ENCODE measurements at regions not wholly inside any gene's neighbourhood (a gene's known extent, or its start where the extent isn't known, plus 50 kb on each side); places are given as distances from the start of the nearest gene placed in this dataset.
A peak's percentile ranks its signal among the peaks of the same experiment; 100 is the strongest.
"Not testable (repeated sequence)": the region's sequence is repeated elsewhere in the genome, so short reads cannot be mapped to it uniquely, and the experiment has no call there.

DNA sequence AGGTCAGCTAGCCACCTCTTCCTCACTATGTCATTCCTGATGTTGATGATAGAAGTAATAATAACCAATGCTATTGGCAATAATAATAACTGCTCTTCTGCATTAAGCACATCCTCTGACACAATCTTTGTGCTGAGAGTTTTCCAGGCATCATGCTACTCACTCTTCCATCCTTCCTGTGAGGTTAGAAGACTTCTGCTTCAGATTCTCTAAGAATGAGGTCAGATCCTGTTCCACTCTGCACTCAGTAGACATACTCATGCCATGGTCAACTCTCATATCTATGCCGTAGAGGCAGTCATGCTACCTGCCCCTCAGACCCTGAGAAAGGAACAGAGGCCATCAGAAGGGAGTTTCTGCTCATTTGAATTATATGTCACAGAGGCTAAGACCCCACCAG lies 98.1 kb upstream of the TOP1 start:
- DNase-seq (ENCODE audit: low read depth, low spot score), result no peak

DNA sequence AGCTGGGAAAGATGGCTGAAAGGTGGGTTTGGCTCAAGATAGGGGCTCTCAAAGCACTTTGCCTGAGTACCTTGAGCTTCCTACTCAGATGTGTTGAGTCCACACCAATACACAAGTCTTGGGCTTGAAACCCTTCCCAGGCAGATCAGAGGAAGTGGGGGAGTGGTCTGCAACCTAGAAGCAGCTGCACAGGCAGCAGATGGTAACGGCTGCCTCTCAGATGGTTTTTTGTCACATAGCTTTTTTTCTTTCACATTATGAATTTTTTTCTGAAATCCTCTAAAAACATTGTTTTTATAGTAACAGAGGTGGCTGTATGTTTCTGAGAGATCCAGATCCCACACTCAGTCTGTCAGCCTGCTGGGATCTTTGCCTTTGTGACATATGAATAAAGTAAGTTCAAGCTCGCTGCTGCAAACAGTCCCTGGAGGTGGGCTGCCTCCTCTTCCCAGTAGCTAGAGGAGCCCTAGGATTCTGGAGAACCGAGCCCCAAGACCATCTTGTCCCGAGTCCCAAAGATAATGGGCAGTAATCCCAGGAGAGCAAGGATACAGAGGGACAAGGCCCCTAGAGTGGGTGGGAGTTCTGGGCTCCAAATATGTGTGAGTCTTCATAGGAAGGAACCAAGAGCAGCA lies 97.1 kb upstream of the TOP1 start:
- DNase-seq (ENCODE audit: low read depth, low spot score), result no peak

DNA sequence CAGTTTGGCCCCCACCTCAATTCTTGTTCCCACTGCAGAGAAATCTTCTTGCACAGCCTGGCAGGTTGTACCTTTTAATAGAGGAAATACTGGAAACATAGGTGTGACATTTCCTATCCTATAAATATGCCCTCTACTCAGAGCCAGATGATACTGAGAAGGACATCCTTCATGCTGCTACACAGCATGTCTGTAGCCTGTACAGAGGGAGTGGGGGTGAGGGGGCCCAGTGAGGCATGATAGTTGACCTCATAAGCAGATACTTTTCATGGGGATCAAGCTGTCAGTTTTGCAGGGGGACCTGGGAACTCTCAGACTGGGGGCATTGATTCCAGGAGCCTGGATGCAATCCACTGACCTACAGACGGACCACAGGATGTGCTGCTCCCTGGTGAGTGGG lies 96.2 kb upstream of the TOP1 start:
- DNase-seq (ENCODE audit: low read depth, low spot score), result no peak

DNA sequence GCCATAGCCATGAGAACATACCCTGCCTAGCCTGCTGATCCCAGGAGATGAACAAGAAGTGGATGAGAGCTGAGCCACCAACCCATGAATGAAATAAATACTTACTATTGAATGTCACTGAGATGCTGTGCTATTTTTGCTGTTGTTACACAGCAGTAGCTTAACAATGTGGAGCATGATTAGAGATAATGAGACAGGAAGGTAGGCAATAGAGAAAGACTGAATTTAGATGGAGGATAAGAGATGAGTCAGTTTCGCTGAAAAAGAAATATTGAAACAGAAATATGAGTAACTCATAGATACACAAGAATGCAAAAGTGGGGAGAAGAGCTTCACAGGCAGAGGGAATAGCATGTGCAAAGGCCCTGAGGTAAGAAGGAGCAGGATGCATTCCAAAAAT lies 94.9 kb upstream of the TOP1 start:
- no peak for DNase-seq (ENCODE audit: low read depth, low spot score)

DNA sequence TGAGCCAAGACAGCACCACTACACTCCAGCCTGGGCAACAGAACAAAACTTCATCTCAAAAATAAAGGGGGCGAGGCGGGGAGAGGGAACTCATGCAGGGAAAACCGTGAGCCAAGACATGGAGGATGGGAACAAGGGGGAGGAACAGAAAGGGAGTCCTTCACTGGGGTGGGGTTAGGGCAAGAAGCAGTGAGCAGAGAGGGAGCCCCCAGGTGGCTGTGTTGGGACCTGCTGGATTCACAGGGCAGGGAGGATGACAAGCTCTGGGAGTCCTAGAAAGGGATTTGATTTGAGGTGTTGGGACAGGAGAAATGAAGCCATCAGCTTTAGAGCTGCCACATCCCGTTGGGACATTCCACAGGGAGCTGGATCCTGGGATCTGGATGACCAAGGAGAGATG lies 90.6 kb upstream of the TOP1 start:
- DNase-seq (ENCODE audit: low read depth, low spot score), result peak; percentile 12

DNA sequence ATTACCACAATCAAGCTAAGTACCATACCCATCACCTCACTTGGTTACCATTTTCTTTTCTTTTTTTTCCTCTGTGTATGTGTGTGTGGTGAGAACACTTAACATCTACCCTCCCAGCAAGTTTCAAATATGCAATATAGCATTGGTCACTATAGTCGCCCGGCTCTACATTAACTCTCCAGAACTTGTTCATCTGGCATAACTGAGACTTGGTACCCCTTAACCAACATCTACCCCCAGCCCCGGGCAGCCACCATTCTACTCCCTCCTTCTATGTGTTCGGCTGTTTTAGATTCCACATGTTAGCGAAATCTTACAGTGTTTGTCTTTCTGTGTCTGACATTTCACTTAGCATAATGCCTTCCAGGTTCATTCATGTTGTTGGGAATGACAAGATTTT lies 89.0 kb upstream of the TOP1 start:
- DNase-seq (ENCODE audit: low read depth, low spot score), result no peak

DNA sequence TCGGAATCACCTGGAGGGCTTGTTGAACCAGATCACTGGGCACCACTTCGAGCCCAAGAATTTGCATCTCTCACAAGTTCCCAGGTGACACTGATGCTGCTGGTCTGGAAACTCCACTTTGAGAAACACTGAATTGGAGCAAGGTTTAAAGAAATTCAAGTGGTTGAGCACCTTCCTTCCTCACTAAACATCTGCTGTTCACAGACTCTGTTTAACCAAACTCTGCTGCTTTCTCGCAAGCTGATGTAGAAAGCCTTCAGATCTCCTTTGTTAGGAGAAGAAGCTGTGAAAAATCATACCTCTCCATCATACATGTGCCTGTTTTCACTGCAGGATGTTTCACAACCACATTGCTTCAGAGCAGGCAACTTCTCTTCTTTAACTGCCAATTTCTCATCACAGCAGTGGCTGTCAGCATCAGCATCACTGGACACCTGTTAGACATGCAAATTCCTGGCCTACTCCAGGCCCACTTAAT lies 87.5 kb upstream of the TOP1 start:
- DNase-seq (ENCODE audit: low read depth, low spot score), result no peak

DNA sequence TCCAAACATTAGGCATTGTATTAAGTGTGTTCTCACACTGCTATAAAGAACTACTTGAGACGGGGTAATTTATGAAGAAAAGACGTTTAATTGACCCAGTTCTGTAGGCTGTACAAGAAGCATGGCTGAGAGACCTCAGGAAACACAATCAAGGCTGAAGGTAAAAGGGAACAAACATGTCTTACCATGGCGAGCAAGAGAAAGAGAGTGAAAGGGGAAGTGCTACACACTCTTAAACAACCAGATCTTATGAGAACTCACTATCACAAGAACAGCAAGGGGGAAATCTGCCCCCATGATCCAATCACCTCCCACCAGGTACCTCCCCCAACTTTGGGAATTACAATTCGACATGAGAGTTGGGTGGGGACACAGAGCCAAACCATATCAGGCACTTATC lies 86.6 kb upstream of the TOP1 start:
- no peak for DNase-seq (ENCODE audit: low read depth, low spot score)

DNA sequence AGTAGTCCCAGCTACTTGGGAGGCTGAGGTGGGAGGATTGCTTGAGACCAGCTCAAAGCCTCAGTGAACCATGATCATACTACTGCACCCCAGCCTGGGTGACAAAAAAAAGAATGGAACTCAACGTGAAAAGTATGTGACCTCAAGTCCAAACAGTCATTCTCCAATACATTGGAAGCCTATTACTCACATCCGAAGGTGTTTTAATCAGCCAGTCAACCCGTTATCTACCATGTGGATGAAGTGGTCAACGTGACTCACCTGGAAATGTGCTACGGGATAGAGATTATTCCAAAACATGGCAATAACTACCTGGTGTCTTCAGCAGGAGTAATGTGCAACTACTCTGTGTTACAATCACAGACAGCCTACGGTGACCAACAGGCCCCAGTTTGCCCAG lies 85.8 kb upstream of the TOP1 start:
- no peak for DNase-seq (ENCODE audit: low read depth, low spot score)

DNA sequence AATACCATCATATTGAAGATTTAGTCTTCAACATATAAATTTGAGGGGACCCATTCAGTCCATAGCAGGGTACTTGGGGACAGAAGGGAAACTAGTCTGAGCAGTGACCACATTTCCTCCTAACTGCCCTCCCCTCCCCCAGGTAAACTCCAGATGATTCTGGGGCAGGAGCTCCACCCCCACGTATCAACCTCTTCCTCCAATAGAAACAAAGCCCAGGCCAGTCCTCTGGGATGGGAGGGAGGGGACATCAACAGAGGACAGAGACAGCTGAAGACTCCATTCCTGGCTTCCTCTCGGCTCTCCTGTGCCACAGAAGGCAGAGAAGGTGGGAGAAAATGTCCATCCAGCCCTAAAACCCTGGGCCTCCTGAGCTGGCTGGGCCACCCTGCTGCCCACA lies 85.0 kb upstream of the TOP1 start:
- DNase-seq (ENCODE audit: low read depth, low spot score), result no peak

DNA sequence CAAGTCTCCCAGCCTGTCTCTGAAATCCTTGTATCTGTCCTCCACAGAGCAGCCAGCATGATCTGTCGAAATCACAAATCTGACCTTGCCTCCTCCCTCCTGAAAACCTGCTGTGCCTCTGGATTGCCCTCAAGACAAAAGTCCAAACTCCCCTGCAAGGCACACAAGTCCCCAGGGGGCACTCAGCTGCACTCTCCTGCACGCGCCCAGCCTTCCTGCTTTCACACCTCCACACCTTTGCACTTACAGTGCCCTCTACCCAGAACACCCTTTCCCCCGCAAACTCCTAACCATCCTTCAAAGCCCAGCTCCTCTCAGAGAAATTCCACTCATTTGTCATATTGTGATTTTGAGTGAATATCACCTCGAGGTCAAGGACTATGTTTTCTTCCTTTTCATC lies 83.4 kb upstream of the TOP1 start:
- no peak for DNase-seq (ENCODE audit: low read depth, low spot score)

DNA sequence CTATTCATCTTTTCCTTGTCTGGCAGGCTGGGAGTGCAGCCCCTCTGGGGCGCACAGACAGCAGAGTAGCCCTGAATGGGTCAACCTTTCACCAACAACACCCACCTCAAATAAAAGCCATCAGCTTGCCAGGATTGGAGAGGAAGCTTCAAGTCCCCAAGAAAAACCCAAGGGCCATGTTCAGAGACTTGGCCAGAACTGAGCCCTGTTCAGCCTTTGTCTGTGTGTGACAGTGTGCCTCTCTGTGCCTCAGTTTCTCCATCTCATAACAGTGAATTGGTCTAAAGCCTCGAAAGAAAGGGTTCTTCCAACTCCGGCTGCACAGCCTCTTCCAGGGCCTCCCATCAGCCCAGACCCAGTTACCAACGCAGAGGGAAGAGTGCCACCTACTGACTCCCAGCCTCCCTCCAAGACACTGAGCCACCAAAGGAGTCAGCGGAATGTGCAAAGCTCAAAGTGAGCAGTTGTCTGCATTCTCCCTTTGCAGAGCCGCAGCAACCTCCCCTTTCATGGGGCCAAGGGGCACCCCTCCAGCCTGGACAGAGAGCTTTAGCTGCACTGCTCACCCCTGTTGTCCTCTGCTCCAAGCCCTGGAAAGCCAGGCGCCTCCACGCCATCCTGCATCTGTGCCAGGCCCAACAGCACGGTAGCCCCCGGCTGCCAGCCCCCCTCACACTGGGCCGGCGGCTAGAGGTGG lies 82.7 kb upstream of the TOP1 start:
- peak; percentile 80 for DNase-seq (ENCODE audit: low read depth, low spot score)

DNA sequence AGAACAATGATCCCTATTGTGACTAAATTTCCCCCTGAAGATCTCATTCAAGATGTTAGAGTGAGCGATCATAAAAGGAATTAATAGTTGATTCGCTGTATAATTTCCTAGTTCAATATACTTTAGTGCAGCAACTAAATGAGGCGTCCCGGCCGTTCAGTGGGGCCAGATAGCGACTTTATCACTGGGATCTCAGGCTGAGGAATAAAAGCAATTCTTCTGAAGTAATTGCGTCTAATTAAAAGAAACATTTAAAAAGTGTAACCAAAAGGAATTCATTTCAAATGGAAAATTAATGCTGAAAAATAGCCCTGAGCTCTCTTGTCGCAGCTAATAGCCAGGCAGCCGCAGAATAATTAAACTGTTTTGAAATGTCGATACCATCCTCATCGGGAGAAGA lies 82.2 kb upstream of the TOP1 start:
- DNase-seq (ENCODE audit: low read depth, low spot score), result no peak

DNA sequence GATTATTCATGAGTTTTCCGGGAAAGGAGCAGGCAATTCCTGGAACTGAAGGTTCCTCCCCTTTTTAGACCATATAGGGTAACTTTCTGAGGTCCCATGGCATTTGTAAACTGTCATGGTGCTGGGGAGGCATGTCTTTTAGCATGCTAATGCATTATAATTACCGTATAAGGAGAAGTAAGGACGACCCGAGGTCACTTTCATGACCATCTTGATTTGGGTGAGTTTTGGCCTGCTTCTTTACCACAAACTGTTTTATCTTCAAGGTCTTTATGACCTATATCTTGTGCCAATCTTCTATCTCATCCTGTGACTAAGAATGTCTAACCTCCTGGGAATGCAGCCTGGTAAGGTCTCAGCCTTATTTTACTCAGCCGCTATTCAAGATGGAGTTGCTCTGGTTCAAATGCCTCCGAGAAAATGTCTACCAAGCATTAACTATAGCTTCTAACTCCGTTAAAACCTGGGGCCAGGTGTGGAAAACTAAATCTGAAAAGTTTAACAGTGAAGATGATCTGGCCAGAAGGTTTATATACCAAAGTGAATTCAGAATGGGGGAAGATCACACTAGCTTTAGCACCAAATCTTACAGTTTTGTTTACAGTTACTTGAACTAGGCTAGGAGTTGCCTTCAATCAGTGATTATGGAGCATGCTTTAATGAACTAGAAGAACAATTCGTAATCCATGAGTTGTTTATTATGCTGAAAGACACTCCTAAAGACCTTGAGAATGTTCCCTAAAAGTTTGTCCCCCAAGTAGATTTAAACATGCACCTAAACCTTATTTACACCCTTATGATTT lies 80.0 kb upstream of the TOP1 start:
- DNase-seq (ENCODE audit: low read depth, low spot score), result no peak

DNA sequence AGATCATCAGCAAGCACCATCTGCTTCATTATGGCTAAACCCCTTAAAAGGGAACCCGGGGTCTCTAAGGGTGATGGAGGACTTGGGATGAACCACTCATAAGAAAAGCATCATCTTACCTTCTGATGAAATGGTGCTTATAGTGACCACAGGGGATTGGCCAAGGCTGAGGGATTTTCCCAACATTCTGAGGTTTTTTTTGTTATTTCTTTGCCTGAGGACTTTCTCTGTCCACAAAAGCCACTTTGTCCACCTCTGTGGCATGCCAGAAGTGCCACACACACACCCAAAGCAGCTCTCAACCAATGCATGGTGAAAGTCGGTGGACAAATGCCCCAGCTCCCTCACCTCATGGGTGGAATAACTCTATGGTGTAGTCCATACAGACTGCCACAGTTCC lies 79.3 kb upstream of the TOP1 start:
- no peak for DNase-seq (ENCODE audit: low read depth, low spot score)

DNA sequence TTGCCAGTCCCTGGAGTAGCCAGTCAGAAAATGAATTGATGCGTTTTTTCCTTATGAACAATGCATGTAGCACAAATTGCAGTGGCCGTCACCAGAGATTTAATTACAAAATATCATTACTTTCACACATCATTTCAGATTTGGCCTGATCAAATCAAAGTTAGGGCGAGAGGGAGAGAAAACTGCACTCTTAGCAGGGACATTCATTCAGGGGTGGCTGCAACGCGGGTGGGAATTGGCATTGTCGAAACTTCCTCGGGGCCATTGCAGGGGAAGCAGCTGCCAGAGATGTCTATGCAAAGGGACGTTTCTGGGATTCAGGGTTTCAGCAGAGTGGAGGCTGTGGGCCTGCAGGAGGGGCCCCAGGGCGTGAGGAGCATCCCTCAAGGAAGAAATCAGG lies 76.5 kb upstream of the TOP1 start:
- no peak for DNase-seq (ENCODE audit: low read depth, low spot score)

DNA sequence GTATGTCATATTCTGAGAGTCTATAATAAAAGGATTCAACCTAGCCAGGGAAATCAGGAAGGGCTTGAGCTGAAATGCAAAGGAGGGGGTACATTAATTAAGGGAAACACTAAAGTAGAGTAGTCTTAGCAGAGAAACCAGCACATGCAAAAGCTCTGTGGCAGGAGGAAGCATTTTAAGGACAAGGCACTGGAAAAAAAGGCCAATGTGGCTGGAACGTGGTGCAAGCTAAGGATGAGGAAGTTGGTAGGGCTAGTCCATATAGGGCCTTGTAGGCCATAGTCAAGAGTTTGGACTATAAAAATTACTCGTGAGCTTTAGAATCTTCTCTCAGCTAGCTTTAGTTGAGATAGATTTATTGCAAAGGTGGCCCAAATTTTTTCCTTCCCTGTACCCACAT lies 75.2 kb upstream of the TOP1 start:
- DNase-seq (ENCODE audit: low read depth, low spot score), result no peak

DNA sequence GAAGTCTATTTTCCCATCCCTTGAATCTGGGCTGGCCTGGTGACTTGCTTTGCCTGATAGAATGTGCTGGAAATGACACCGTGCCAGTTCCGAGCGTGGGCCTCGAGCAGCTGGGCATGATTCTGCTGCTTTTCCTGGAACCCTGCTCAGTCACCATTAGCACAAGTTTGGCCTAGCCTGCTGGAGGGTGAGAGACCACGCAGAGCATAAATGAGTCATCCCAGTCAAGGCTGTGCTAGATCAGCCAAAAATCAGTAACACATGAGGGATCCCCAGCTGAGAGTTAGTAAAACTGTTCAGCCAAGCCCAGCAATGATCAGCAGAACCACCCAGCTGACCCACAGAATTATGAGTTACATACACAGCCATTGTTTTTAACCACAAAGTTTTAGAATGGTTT lies 74.8 kb upstream of the TOP1 start:
- DNase-seq (ENCODE audit: low read depth, low spot score), result no peak

DNA sequence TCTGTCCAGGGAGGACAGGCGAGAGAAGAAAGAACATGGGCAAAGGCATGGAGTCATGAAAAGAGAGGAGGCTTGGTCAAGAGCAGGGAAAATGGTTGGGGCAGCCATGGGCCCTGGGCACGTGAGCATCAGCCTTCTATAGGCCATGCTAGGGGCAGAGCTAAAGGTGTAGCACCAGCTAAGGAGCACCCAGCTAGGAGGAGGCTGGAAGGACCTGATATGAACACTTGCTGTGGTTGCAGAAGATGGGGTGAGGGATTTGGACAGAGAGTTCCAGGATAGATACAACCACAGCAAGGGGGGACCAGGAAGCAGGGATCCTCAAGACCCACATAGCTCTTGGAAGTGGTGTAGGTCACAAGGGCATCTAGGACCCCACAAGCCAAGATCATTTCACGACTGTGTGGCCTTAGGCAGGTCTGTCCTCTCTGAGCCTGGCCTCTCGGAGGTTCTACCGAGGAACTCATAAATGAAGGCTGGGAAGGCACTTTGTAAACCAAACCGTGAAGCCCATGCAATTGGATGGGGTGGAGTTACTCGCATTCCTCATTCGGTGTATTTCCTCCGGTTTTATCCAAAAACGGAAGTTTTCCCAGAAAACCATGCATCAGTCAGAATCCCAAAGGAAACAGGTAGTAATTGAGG lies 74.0 kb upstream of the TOP1 start:
- no peak for DNase-seq (ENCODE audit: low read depth, low spot score)

DNA sequence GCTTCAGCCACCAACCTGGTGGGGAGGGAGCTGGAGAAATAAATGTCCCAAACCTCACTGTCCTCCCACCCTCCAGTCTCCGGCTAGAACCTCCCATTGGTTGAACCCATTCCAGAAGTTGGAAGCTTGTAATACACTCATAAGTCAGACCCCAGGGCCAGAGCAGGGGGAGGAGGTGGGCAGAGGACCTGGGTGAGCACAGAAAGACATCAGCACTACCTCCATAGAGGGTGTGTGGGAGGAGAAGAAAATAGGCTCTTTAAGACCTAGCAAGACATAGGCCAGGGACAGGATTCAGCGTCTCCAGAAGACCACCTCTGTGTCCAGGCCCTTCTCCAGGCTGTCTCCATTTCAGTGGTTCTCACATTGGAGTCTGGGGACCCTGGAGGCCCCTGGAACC lies 73.3 kb upstream of the TOP1 start:
- DNase-seq (ENCODE audit: low read depth, low spot score), result no peak

DNA sequence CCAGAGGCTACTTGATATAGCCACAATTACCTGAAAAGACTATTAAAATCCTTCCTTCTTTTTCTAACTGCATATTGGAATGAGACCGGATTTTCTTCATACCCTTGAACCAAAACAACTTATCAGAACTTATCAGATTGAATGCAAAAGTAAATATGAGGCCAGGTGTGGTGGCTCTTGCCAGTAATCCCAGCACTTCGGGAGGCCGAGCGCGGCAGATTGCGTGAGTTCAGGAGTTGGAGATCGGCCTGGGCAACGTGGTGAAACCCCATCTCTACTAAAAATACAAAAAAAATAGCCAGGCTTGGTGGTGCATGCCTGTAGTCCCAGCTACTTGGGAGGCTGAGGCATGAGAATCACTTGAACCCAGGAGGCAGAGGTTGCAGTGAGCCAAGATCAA lies 72.8 kb upstream of the TOP1 start:
- not testable (repeated sequence) for DNase-seq (ENCODE audit: low read depth, low spot score)

DNA sequence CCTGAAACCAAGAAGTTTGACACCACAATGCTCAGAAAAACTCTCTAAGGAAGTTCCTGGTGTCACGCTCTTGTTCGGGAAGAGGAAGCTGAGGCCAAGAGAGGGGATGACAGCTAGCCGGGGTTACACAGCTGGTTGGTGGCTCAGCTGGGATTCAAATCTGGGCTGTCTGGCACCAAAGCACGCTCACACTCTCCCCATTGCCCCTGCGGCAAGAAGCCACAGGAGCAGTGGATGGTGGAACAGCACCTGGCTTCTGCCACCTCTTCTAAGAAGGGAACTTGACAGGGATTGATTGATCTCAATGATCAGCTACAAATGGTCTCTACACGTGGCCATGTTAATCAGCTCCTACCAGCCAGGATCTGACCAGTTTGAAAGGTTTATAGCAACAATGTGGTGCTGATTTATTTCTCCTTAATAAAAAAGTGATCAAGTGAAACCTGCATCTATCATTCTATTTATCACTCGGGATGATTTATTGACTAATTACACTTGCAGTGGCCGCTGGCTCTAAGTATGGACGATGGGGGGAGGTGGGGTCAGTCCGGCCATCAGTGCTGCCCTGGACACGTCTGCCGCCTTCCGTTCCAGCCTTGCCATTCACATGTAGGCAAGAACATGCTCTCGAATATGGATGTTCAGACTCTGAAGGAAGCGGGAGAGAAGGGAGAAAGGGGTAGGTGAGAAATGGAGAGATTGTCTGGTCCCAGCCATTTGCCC lies 71.9 kb upstream of the TOP1 start:
- no peak for DNase-seq (ENCODE audit: low read depth, low spot score)
